Ascending aorta (tissue), 2 donors: ENCODE measurements at regions not wholly inside any gene's neighbourhood (a gene's known extent, or its start where the extent isn't known, plus 50 kb on each side); places are given as distances from the start of the nearest gene placed in this dataset.

Experiments used
- DNase-seq, 2 donors: peaks; one replicate each; pipeline ENCODE4 v3.0.0-alpha.2; 2019; ENCODE audit warnings: low spot score in 2 of 2
- H3K27ac ChIP-seq, 2 donors: fragments of 200-600 bp; sonication (generic); one replicate each; pipeline ENCODE4 v1.5.1; 2016 to 2017; ENCODE audit warnings: mild to moderate bottlenecking in 1 of 2
- H3K27me3 ChIP-seq: fragments of 200-600 bp; sonication (generic); one replicate; pipeline ENCODE4 v1.5.1; 2017
- H3K36me3 ChIP-seq, 2 donors: fragments of 200-600 bp; sonication (generic); one replicate each; pipeline ENCODE4 v1.5.1; 2016
- H3K4me1 ChIP-seq, 2 donors: fragments of 200-600 bp; sonication (generic); one replicate each; pipeline ENCODE4 v1.5.1; 2016 to 2017; ENCODE audit warnings: mild to moderate bottlenecking in 1 of 2
- H3K4me3 ChIP-seq, 2 donors: fragments of 200-600 bp; sonication (generic); one replicate each; pipeline ENCODE4 v1.5.1; 2016 to 2017; ENCODE audit warnings: mild to moderate bottlenecking in 1 of 2
- H3K9me3 ChIP-seq, 2 donors: fragments of 200-600 bp; sonication (generic); one replicate each; pipeline ENCODE4 v1.5.1; 2016
- intact Hi-C: fragments of 100-400 bp; cut with DNase I; formaldehyde crosslinking; loops from one replicate; pipeline ENCODE4 v1.15.1; 2023
- TF ChIP-seq, protein P1 (sequence below), 3 experiments: fragments of 200-600 bp in 2 of 3; fragments of 450-650 bp in 1 of 3; sonication (generic) in 2 of 3; IDR thresholded peaks; one replicate each; pipeline ENCODE4 v1.5.1; 2016 to 2019; ENCODE audit warnings: antibody characterized with exemption in 3 of 3, mild to moderate bottlenecking in 1 of 3, moderate library complexity in 1 of 3

- Histone ChIP-seq H3K9me3 (no peaks in the 10 kb centered on the region), H3K27ac (no peak overlapping the region), H3K27me3 (no peaks in the 10 kb centered on the region), H3K36me3 (no peaks in the 10 kb centered on the region), H3K4me3 (no peak overlapping the region), H3K4me1 (no peaks in the 10 kb centered on the region)
- no peak for DNase-seq
- TF ChIP-seq, protein P1, sequence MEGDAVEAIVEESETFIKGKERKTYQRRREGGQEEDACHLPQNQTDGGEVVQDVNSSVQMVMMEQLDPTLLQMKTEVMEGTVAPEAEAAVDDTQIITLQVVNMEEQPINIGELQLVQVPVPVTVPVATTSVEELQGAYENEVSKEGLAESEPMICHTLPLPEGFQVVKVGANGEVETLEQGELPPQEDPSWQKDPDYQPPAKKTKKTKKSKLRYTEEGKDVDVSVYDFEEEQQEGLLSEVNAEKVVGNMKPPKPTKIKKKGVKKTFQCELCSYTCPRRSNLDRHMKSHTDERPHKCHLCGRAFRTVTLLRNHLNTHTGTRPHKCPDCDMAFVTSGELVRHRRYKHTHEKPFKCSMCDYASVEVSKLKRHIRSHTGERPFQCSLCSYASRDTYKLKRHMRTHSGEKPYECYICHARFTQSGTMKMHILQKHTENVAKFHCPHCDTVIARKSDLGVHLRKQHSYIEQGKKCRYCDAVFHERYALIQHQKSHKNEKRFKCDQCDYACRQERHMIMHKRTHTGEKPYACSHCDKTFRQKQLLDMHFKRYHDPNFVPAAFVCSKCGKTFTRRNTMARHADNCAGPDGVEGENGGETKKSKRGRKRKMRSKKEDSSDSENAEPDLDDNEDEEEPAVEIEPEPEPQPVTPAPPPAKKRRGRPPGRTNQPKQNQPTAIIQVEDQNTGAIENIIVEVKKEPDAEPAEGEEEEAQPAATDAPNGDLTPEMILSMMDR (IDR thresholded peaks at IDR 0.05) = no peak
- intact Hi-C loops = no loop called here
Observed at GRCh38 chr9:129557192-129558036, 63.5 kb downstream of the C9orf50 start.

- no peak overlapping the region for H3K4me3 ChIP-seq
- H3K9me3 ChIP-seq = no peaks in the 10 kb centered on the region
- no peaks in the 10 kb centered on the region for H3K36me3 ChIP-seq
- no peak overlapping the region for H3K27ac ChIP-seq
- H3K27me3 ChIP-seq = no peaks in the 10 kb centered on the region
- H3K4me1 ChIP-seq = no peaks in the 10 kb centered on the region
- DNase-seq = no peak
- intact Hi-C loops = no loop called here
- TF ChIP-seq, protein P1 (IDR thresholded peaks at IDR 0.05) = no peak
Observed at GRCh38 chr9:129556491-129557191, 64.3 kb downstream of the C9orf50 start.

- Histone ChIP-seq H3K36me3 (no peaks in the 10 kb centered on the region), H3K4me3 (no peak overlapping the region), H3K9me3 (no peaks in the 10 kb centered on the region), H3K27me3 (no peaks in the 10 kb centered on the region), H3K4me1 (peaks cover under 1% of the 10 kb centered on the region in 2 donors), H3K27ac (no peak overlapping the region)
- no peak for DNase-seq
- intact Hi-C loops = no loop called here
- TF ChIP-seq, protein P1 (IDR thresholded peaks at IDR 0.05) = no peak
Observed at GRCh38 chr9:129555512-129556215, 65.2 kb downstream of the C9orf50 start.

DNA sequence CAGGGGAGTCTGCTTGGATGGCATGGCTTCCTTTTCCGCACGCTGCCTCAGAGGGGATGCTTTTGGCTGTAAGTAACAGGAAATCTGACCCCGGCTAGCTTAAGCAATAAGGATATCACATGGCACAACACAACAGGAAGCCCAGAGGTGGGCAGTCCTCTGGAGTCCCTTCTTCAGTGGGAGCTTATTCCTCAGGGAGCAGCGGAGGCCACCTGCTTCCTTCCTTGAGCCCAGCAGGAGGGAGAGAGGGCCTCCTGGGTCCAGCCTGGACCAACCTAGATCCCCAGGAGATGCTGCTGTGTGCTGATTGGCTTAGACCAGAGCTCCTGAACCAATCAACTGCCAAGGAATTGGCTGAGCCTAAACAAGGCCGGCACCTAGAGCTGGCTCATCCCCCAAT, 66.3 kb downstream of the C9orf50 start:
- peaks cover 4 to 6% of the 10 kb centered on the region in 2 donors for H3K4me1 ChIP-seq
- H3K27me3 ChIP-seq = no peaks in the 10 kb centered on the region
- H3K27ac ChIP-seq = no peak overlapping the region
- no peak for DNase-seq
- intact Hi-C loops = no loop called here
- H3K36me3 ChIP-seq = no peaks in the 10 kb centered on the region
- TF ChIP-seq, protein P1 (IDR thresholded peaks at IDR 0.05) = no peak
- H3K9me3 ChIP-seq = no peaks in the 10 kb centered on the region
- H3K4me3 ChIP-seq = no peak overlapping the region

DNA sequence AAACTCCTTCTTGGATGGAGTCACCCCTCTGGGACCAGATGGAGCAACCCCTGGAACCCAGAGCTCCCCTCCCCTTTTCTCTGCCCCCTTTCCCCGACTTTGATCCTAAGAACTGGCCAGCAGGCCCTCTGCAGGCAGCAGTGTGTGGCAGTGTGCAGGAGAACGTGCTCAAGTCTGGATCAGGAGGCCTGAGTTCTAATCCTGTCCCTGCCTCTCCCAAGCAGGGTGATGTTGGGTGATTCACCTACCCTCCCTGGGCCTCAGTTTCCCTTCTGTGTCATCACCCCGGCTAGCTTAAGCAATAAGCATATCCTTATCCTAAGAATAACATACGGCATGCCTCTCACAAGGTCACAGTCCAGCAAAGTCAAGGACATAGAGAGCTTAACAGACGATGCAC, 67.6 kb downstream of the C9orf50 start:
- DNase-seq = peak in 1 of 2 donors; percentile 58
- intact Hi-C loops = no loop called here
- no peak overlapping the region for H3K27ac ChIP-seq

More for the DNA sequence above, 67.6 kb downstream of the C9orf50 start:
- Histone ChIP-seq H3K4me1 (peaks cover 14 to 18% of the 10 kb centered on the region in 2 donors), H3K9me3 (no peaks in the 10 kb centered on the region), H3K4me3 (no peak overlapping the region), H3K36me3 (no peaks in the 10 kb centered on the region), H3K27me3 (no peaks in the 10 kb centered on the region)
- TF ChIP-seq, protein P1 (IDR thresholded peaks at IDR 0.05) = no peak
